Nephron progenitor cell (in vitro differentiated cells): ENCODE measurements at regions not wholly inside any gene's neighbourhood (a gene's known extent, or its start where the extent isn't known, plus 50 kb on each side); places are given as distances from the start of the nearest gene placed in this dataset.

Source experiments
- DNase-seq: peaks from one replicate; pipeline ENCODE4 v3.0.0; 2021
- H3K27ac Mint-ChIP-seq: 2 replicates; pipeline ENCODE4 v1.8.0; 2021; ENCODE audit warnings: mild to moderate bottlenecking, moderate library complexity, mixed read lengths
- H3K27me3 Mint-ChIP-seq: 2 replicates; pipeline ENCODE4 v1.8.0; 2021; ENCODE audit warnings: mild to moderate bottlenecking, low read depth, mixed read lengths; ENCODE audit not compliant: poor library complexity
- H3K36me3 Mint-ChIP-seq: 2 replicates; pipeline ENCODE4 v1.8.0; 2021; ENCODE audit warnings: low read depth, mixed read lengths
- H3K4me1 Mint-ChIP-seq: 2 replicates; pipeline ENCODE4 v1.8.0; 2021; ENCODE audit warnings: mixed read lengths
- H3K4me3 Mint-ChIP-seq: 2 replicates; pipeline ENCODE4 v1.8.0; 2021; ENCODE audit warnings: mild to moderate bottlenecking, moderate library complexity, mixed read lengths
- H3K9me3 Mint-ChIP-seq: 2 replicates; pipeline ENCODE4 v1.8.0; 2021; ENCODE audit warnings: mild to moderate bottlenecking, moderate library complexity, mixed read lengths
- TF ChIP-seq, protein P1 (sequence below): fragments of 200-600 bp; sonication (generic); IDR thresholded peaks from 2 replicates; pipeline ENCODE4 v1.5.0; 2021; ENCODE audit warnings: antibody characterized with exemption

DNA sequence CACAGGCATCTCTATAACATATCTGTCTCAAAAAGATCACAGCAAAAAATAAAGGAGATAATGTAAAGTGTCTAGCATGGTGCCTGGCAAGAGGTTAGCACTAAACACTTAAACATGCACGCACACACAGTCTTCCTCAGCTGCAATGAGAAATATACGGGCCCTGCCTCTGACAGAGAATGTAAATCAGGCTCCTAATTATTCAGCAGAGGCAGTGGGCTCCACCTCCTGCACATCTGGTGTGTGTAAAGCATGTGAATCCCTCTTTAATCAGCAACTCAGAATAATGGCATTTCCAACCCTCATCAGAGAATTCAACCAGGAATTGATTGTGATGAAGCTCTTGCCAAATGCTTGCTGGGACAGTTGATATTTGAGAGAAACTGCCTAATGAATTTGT lies 85.6 kb upstream of the KCNA3 start:
- DNase-seq, result no peak
- H3K4me3 Mint-ChIP-seq, result no peak overlapping the region
- TF ChIP-seq, protein P1, sequence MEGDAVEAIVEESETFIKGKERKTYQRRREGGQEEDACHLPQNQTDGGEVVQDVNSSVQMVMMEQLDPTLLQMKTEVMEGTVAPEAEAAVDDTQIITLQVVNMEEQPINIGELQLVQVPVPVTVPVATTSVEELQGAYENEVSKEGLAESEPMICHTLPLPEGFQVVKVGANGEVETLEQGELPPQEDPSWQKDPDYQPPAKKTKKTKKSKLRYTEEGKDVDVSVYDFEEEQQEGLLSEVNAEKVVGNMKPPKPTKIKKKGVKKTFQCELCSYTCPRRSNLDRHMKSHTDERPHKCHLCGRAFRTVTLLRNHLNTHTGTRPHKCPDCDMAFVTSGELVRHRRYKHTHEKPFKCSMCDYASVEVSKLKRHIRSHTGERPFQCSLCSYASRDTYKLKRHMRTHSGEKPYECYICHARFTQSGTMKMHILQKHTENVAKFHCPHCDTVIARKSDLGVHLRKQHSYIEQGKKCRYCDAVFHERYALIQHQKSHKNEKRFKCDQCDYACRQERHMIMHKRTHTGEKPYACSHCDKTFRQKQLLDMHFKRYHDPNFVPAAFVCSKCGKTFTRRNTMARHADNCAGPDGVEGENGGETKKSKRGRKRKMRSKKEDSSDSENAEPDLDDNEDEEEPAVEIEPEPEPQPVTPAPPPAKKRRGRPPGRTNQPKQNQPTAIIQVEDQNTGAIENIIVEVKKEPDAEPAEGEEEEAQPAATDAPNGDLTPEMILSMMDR, result no peak

DNA sequence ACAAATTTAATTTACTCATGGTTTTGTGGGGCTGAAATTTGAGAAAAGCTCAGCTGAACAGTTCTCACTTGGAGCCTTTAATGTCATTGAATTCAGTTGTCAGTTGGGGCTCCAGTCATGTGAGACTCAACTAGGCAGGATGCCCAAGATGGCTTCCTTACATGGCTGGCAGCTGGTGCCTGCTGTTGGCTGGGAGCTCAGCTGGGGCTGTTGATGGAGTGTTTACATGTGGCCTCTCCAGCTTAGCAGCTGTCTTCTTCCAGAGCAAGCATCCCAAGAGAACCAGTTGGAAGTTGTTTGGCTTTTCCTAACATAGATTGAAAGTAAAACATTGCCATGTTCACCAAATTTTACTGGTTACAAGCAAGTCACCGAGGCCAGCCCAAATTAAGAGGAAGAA lies 81.8 kb upstream of the KCNA3 start:
- DNase-seq, result no peak
- no peaks in the 10 kb centered on the region for H3K9me3 Mint-ChIP-seq
- no peaks in the 10 kb centered on the region for H3K4me1 Mint-ChIP-seq
- TF ChIP-seq, protein P1, result no peak
- peaks cover 6% of the 10 kb centered on the region for H3K27me3 Mint-ChIP-seq
- no peak overlapping the region for H3K4me3 Mint-ChIP-seq
- no peaks in the 10 kb centered on the region for H3K36me3 Mint-ChIP-seq
- H3K27ac Mint-ChIP-seq, result no peak overlapping the region

More for the DNA sequence above, 85.6 kb upstream of the KCNA3 start:
- no peaks in the 10 kb centered on the region for H3K9me3 Mint-ChIP-seq
- H3K27ac Mint-ChIP-seq, result no peak overlapping the region
- peaks cover 26% of the 10 kb centered on the region for H3K27me3 Mint-ChIP-seq
- no peaks in the 10 kb centered on the region for H3K36me3 Mint-ChIP-seq
- H3K4me1 Mint-ChIP-seq, result no peaks in the 10 kb centered on the region

DNA sequence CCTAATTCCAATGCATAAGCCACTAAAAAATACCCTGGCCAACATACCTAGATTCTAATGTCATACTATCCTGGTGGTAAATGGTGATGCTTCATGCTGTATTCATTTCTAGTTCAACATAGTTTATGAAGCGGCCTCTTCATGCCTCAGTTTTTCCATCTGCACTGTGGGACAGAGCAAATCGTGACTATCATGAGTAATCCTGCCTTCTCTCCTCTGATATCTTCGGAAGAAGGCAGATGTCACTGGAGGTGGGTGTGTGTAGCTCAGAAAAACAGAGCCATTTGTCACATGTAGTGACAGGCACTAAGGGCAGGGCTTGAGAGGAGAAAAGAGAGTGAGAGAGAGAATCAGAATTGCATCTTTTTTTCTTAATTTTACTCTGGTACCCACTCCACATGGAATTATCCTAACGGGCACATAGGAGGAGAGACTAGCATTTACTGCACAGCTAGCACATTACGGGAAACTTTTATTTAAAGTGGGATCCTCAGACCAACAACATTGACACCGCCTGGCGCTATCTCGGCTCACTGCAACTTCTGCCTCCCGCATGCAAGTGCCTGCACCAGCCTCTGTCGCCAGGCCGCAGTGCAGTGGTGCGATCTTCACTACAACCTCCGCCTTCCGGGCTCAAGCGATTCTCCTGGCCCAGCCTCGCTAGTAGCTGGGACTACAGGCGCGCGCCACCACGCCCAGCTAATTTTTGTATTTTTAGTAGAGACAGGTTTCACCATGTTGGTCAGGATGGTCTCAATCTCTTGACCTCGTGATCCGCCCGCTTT lies 78.4 kb upstream of the KCNA3 start:
- Mint-ChIP-seq H3K4me3 (no peak overlapping the region), H3K27ac (no peak overlapping the region), H3K36me3 (no peaks in the 10 kb centered on the region), H3K4me1 (peaks cover 6% of the 10 kb centered on the region), H3K9me3 (no peaks in the 10 kb centered on the region), H3K27me3 (peaks cover 6% of the 10 kb centered on the region)
- TF ChIP-seq, protein P1, result no peak
- no peak for DNase-seq

DNA sequence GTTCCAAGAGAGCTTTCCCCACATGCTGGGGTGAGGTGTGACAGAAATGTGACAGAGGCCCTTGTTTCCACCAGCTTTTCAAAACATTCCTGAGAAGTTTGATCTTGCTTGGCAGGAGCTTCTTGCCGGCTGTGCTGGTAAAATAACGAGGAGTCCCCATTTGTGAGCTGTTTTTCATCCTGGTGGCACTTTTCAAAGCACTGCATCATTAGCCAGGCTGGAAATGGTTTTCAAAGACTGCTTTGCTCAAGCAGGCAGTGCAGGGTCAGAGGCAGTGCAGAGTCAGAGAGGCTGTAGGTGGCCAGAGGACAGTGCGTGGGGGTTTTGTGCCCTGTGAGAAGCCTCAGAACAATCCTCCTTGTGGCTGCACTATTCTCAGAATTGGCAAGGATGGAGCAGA lies 75.8 kb upstream of the KCNA3 start:
- H3K27ac Mint-ChIP-seq, result no peak overlapping the region
- H3K4me1 Mint-ChIP-seq, result peaks cover 6% of the 10 kb centered on the region
- DNase-seq, result no peak
- TF ChIP-seq, protein P1, result no peak
- no peaks in the 10 kb centered on the region for H3K9me3 Mint-ChIP-seq
- H3K4me3 Mint-ChIP-seq, result no peak overlapping the region
- H3K27me3 Mint-ChIP-seq, result no peaks in the 10 kb centered on the region
- H3K36me3 Mint-ChIP-seq, result no peaks in the 10 kb centered on the region

DNA sequence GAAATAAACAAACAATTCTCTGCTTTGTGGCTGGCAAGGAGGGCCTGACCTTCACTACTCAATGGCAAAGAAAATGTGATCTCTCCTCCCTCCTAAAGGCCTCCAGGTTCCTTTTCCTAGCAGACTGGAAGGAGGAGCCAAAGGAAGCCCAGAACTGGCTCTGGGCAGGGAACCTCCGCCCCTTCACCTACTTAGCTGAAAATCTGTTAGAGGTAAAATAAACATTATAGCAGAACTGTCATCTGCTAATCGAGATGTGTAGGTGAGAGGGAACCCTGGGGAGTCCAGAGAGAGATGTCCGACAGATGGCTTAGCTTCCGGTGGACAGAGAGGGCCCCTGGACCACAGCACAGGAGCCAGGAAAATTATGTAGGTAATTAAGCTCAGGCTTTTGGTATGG lies 75.2 kb upstream of the KCNA3 start:
- Mint-ChIP-seq H3K27me3 (no peaks in the 10 kb centered on the region), H3K4me3 (no peak overlapping the region), H3K27ac (no peak overlapping the region)

More for the DNA sequence above, 75.2 kb upstream of the KCNA3 start:
- H3K4me1 Mint-ChIP-seq, result peaks cover 6% of the 10 kb centered on the region
- DNase-seq, result no peak
- no peaks in the 10 kb centered on the region for H3K9me3 Mint-ChIP-seq
- TF ChIP-seq, protein P1, result no peak
- H3K36me3 Mint-ChIP-seq, result no peaks in the 10 kb centered on the region
